ENCODE measurements at regions not wholly inside any gene's neighbourhood (a gene's known extent, or its start where the extent isn't known, plus 50 kb on each side); places are given as distances from the start of the nearest gene placed in this dataset.
"Not testable (repeated sequence)": the region's sequence is repeated elsewhere in the genome, so short reads cannot be mapped to it uniquely, and the experiment has no call there.

- TF ChIP-seq, protein P1, sequence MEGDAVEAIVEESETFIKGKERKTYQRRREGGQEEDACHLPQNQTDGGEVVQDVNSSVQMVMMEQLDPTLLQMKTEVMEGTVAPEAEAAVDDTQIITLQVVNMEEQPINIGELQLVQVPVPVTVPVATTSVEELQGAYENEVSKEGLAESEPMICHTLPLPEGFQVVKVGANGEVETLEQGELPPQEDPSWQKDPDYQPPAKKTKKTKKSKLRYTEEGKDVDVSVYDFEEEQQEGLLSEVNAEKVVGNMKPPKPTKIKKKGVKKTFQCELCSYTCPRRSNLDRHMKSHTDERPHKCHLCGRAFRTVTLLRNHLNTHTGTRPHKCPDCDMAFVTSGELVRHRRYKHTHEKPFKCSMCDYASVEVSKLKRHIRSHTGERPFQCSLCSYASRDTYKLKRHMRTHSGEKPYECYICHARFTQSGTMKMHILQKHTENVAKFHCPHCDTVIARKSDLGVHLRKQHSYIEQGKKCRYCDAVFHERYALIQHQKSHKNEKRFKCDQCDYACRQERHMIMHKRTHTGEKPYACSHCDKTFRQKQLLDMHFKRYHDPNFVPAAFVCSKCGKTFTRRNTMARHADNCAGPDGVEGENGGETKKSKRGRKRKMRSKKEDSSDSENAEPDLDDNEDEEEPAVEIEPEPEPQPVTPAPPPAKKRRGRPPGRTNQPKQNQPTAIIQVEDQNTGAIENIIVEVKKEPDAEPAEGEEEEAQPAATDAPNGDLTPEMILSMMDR (conservative IDR thresholded peaks at IDR 0.05; ENCODE audit: low read depth, low read length) = no peak
- TF ChIP-seq EZH2phosphoT487 (IDR thresholded peaks at IDR 0.05; ENCODE audit: borderline replicate concordance, low read length) (no peak), EZH2 (IDR thresholded peaks at IDR 0.05; ENCODE audit: low read length, unreplicated experiment) (no peak)
- ChIA-PET POLR2A (ENCODE audit: unreplicated experiment) (no interaction called here), CTCF (no interaction called here)
- Histone ChIP-seq H3K4me3 (ENCODE audit: low read length) (no peak overlapping the region), H3K4me2 (ENCODE audit: low read length) (no peak overlapping the region), H3K27me3 (ENCODE audit: low read length) (no peaks in the 10 kb centered on the region), H3K36me3 (ENCODE audit: low read depth, low read length) (no peaks in the 10 kb centered on the region), H3F3A (ENCODE audit: low read length, unreplicated experiment) (no peaks in the 10 kb centered on the region), H3K27ac (ENCODE audit: low read length) (no peak overlapping the region), H4K20me1 (ENCODE audit: low read length) (no peaks in the 10 kb centered on the region), H3K4me1 (ENCODE audit: insufficient read depth, low read length) (no peaks in the 10 kb centered on the region), H2AFZ (ENCODE audit: low read length) (no peak overlapping the region), H3K9me2 (replicated peaks; ENCODE audit: low read length) (no peaks in the 10 kb centered on the region), H3K9ac (ENCODE audit: low read length) (no peak overlapping the region), H3K9me3 (ENCODE audit: low read length) (no peaks in the 10 kb centered on the region), H3K79me2 (ENCODE audit: low read length) (no peaks in the 10 kb centered on the region)
- no TSS peak for BruUV-seq (replicated peaks)
- no peak for ATAC-seq
- no peak for DNase-seq
- intact Hi-C loops (cut with micrococcal nuclease) = no loop called here
Measured at GRCh38 chrX:101823236-101823635, 108.6 kb downstream of the ZMAT1 start.

DNA sequence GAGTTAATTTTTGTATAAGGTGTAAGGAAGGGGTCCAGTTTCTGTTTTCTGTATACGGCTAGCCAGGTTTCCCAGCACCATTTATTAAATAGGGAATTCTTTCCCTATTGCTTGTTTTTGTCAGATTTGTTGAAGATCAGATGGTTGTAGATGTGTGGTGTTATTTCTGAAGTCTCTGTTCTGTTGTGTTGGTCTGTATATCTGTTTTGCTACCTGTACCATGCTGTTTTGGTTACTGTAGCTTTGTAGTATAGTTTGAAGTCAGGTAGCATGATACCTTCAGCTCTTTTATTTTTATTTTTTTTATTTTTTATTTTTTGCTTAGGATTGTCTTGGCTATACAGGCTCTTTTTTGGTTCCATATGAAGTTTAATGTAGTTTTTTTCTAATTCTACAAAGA lies 114.1 kb downstream of the ZMAT1 start:
- H3K4me2 ChIP-seq (ENCODE audit: low read length); H3K36me3 ChIP-seq (ENCODE audit: low read depth, low read length); ATAC-seq; intact Hi-C loops (cut with micrococcal nuclease); H3K79me2 ChIP-seq (ENCODE audit: low read length); H3K4me1 ChIP-seq (ENCODE audit: insufficient read depth, low read length); DNase-seq; H3K4me3 ChIP-seq (ENCODE audit: low read length); H3K27ac ChIP-seq (ENCODE audit: low read length); POLR2A ChIA-PET (ENCODE audit: unreplicated experiment); H2AFZ ChIP-seq (ENCODE audit: low read length); H3K27me3 ChIP-seq (ENCODE audit: low read length); H3K9ac ChIP-seq (ENCODE audit: low read length); H4K20me1 ChIP-seq (ENCODE audit: low read length); H3F3A ChIP-seq (ENCODE audit: low read length, unreplicated experiment); CTCF ChIA-PET; BruUV-seq (replicated peaks); H3K9me3 ChIP-seq (ENCODE audit: low read length); H3K9me2 ChIP-seq (replicated peaks; ENCODE audit: low read length): not testable (repeated sequence)

DNA sequence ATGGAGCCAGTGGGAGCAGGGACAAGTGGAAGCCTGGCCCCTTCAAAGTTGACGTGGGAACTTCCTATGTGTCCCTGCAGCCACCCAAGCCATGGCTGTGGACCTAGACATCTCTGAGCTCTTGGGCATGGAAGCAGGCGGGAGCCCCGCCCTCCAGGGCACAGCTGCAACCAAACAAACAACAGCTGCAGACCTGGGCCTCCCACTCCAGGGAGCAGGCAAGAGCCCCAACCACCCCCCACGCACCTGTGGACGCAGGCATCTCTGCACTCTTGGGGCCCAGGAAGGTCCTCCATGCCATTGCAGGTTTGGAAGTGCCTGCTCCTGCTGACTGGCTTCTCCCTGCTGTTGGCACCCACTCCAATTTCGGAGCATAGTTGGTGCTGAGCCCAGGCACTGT lies 118.6 kb downstream of the ZMAT1 start:
- H3K9me3 ChIP-seq (ENCODE audit: low read length) = no peaks in the 10 kb centered on the region
- intact Hi-C loops (cut with micrococcal nuclease) = no loop called here
- H2AFZ ChIP-seq (ENCODE audit: low read length) = no peak overlapping the region
- no peaks in the 10 kb centered on the region for H3F3A ChIP-seq (ENCODE audit: low read length, unreplicated experiment)
- DNase-seq = no peak
- POLR2A ChIA-PET (ENCODE audit: unreplicated experiment) = no interaction called here
- H3K4me2 ChIP-seq (ENCODE audit: low read length) = no peak overlapping the region
- no peaks in the 10 kb centered on the region for H3K9me2 ChIP-seq (replicated peaks; ENCODE audit: low read length)
- no peak overlapping the region for H3K4me3 ChIP-seq (ENCODE audit: low read length)
- no peak overlapping the region for H3K27ac ChIP-seq (ENCODE audit: low read length)
- H3K4me1 ChIP-seq (ENCODE audit: insufficient read depth, low read length) = no peaks in the 10 kb centered on the region
- BruUV-seq (replicated peaks) = no TSS peak
- H3K36me3 ChIP-seq (ENCODE audit: low read depth, low read length) = no peaks in the 10 kb centered on the region
- H3K27me3 ChIP-seq (ENCODE audit: low read length) = no peaks in the 10 kb centered on the region
- no peak for ATAC-seq
- H4K20me1 ChIP-seq (ENCODE audit: low read length) = no peaks in the 10 kb centered on the region
- H3K9ac ChIP-seq (ENCODE audit: low read length) = no peak overlapping the region
- no peaks in the 10 kb centered on the region for H3K79me2 ChIP-seq (ENCODE audit: low read length)
- TF ChIP-seq EZH2phosphoT487 (IDR thresholded peaks at IDR 0.05; ENCODE audit: borderline replicate concordance, low read length) = no peak
- no peak for TF ChIP-seq EZH2 (IDR thresholded peaks at IDR 0.05; ENCODE audit: low read length, unreplicated experiment)
- TF ChIP-seq, protein P1 (conservative IDR thresholded peaks at IDR 0.05; ENCODE audit: low read depth, low read length) = no peak
- CTCF ChIA-PET = no interaction called here

Data from PC-3 (cell line).